Loucy (cell line): ENCODE measurements at regions not wholly inside any gene's neighbourhood (a gene's known extent, or its start where the extent isn't known, plus 50 kb on each side); places are given as distances from the start of the nearest gene placed in this dataset.

ENCODE experiments used
- H2AFZ ChIP-seq: fragments of 200-600 bp; sonication (generic); 2 replicates; pipeline ENCODE4 v1.6.0; 2016; ENCODE audit warnings: antibody characterized with exemption, mild to moderate bottlenecking, low read length, moderate library complexity
- H3F3A ChIP-seq: fragments of 200-600 bp; 2 replicates; pipeline ENCODE4 v1.6.0; 2016; ENCODE audit warnings: antibody characterized with exemption, low read depth, mild to moderate bottlenecking
- H3K27me3 ChIP-seq: fragments of 200-600 bp; sonication (generic); 2 replicates; pipeline ENCODE4 v1.6.1; 2014; ENCODE audit warnings: low read length, mild to moderate bottlenecking; ENCODE audit not compliant: insufficient read depth, poor library complexity, severe bottlenecking
- H3K36me3 ChIP-seq: fragments of 200-600 bp; sonication (generic); 2 replicates; pipeline ENCODE4 v1.6.1; 2016; ENCODE audit warnings: low read length; ENCODE audit not compliant: insufficient read depth
- H3K4me1 ChIP-seq: fragments of 200-600 bp; sonication (generic); 2 replicates; pipeline ENCODE4 v1.5.1; 2014; ENCODE audit warnings: low read length, mild to moderate bottlenecking; ENCODE audit not compliant: insufficient read depth, poor library complexity, severe bottlenecking
- H3K4me2 ChIP-seq: fragments of 200-600 bp; sonication (generic); 2 replicates; pipeline ENCODE4 v1.6.0; 2014; ENCODE audit warnings: antibody characterized with exemption, low read length, low read depth, mild to moderate bottlenecking; ENCODE audit not compliant: poor library complexity, severe bottlenecking
- H3K4me3 ChIP-seq: fragments of 200-600 bp; sonication (generic); 2 replicates; pipeline ENCODE4 v1.5.1; 2014; ENCODE audit warnings: low read length, mild to moderate bottlenecking, mixed read lengths; ENCODE audit not compliant: poor library complexity, severe bottlenecking
- H3K79me2 ChIP-seq: fragments of 200-600 bp; sonication (generic); 2 replicates; pipeline ENCODE4 v1.6.1; 2014; ENCODE audit warnings: low read length; ENCODE audit not compliant: insufficient read depth
- H3K9ac ChIP-seq: fragments of 200-600 bp; sonication (generic); 2 replicates; pipeline ENCODE4 v1.6.0; 2014; ENCODE audit warnings: mild to moderate bottlenecking, low read depth, low read length, moderate library complexity; ENCODE audit not compliant: poor library complexity, severe bottlenecking
- H3K9me2 ChIP-seq: fragments of 200-600 bp; sonication (generic); replicated peaks from 2 replicates; pipeline ENCODE4 v1.6.1; 2016; ENCODE audit warnings: low read depth, low read length, mixed read lengths
- H3K9me3 ChIP-seq: fragments of 200-600 bp; sonication (generic); 2 replicates; pipeline ENCODE4 v1.6.1; 2014; ENCODE audit warnings: mild to moderate bottlenecking, antibody characterized with exemption, low read length, low read depth; ENCODE audit not compliant: insufficient read depth
- H4K20me1 ChIP-seq: fragments of 200-600 bp; sonication (generic); 2 replicates; pipeline ENCODE4 v1.6.0; 2014; ENCODE audit warnings: antibody characterized with exemption, low read length, mild to moderate bottlenecking; ENCODE audit not compliant: insufficient read depth, poor library complexity, severe bottlenecking
- CTCF ChIP-seq: fragments of 200-600 bp; sonication (generic); conservative IDR thresholded peaks from 2 replicates; pipeline ENCODE4 v1.5.1; 2014; ENCODE audit warnings: mild to moderate bottlenecking, antibody characterized with exemption, low read length
- EZH2phosphoT487 ChIP-seq: fragments of 200-600 bp; IDR thresholded peaks from 2 replicates; pipeline ENCODE4 v1.6.1; 2018; ENCODE audit warnings: antibody characterized with exemption, mild to moderate bottlenecking, moderate library complexity, borderline replicate concordance

- Histone ChIP-seq H3K4me3 (no peak overlapping the region), H3K4me1 (no peaks in the 10 kb centered on the region), H3K9me3 (no peaks in the 10 kb centered on the region), H3K27me3 (no peaks in the 10 kb centered on the region), H3K9me2 (no peaks in the 10 kb centered on the region), H3K4me2 (no peak overlapping the region), H4K20me1 (no peaks in the 10 kb centered on the region), H3K79me2 (no peaks in the 10 kb centered on the region), H3F3A (no peaks in the 10 kb centered on the region), H3K36me3 (no peaks in the 10 kb centered on the region), H3K9ac (no peak overlapping the region), H2AFZ (no peak overlapping the region)
- TF ChIP-seq EZH2phosphoT487: no peak
- no peak for TF ChIP-seq CTCF
These were observed 1386.6 kb upstream of the PCDH9 start for GRCh38 chr13:68616600-68617222.

- no peaks in the 10 kb centered on the region for H3K79me2 ChIP-seq
- no peaks in the 10 kb centered on the region for H3K27me3 ChIP-seq
- H3K9me3 ChIP-seq: no peaks in the 10 kb centered on the region
- H3K36me3 ChIP-seq: no peaks in the 10 kb centered on the region
- H3K4me2 ChIP-seq: no peak overlapping the region
- no peaks in the 10 kb centered on the region for H3F3A ChIP-seq
- H3K4me3 ChIP-seq: no peak overlapping the region
- H3K4me1 ChIP-seq: no peaks in the 10 kb centered on the region
- H3K9ac ChIP-seq: no peak overlapping the region
- no peak overlapping the region for H2AFZ ChIP-seq
- H3K9me2 ChIP-seq: no peaks in the 10 kb centered on the region
- TF ChIP-seq EZH2phosphoT487 (no peak), CTCF (no peak)
- no peaks in the 10 kb centered on the region for H4K20me1 ChIP-seq
These were observed 1379.5 kb upstream of the PCDH9 start for GRCh38 chr13:68609661-68610060.

- TF ChIP-seq EZH2phosphoT487 (no peak), CTCF (no peak)
- H3K27me3 ChIP-seq: no peaks in the 10 kb centered on the region
- no peaks in the 10 kb centered on the region for H3K9me3 ChIP-seq
- no peaks in the 10 kb centered on the region for H3K4me1 ChIP-seq
- no peak overlapping the region for H3K4me2 ChIP-seq
- H3K4me3 ChIP-seq: no peak overlapping the region
- no peaks in the 10 kb centered on the region for H3K79me2 ChIP-seq
- no peak overlapping the region for H3K9ac ChIP-seq
- H3F3A ChIP-seq: no peaks in the 10 kb centered on the region
- H3K36me3 ChIP-seq: no peaks in the 10 kb centered on the region
- H3K9me2 ChIP-seq: no peaks in the 10 kb centered on the region
- no peak overlapping the region for H2AFZ ChIP-seq
- H4K20me1 ChIP-seq: no peaks in the 10 kb centered on the region
These were observed 1378.0 kb upstream of the PCDH9 start for GRCh38 chr13:68608147-68608546.
